GM21360 (cell line): ENCODE measurements at regions not wholly inside any gene's neighbourhood (a gene's known extent, or its start where the extent isn't known, plus 50 kb on each side); places are given as distances from the start of the nearest gene placed in this dataset.
A peak's percentile ranks its signal among the peaks of the same experiment; 100 is the strongest.

Experiments
- ATAC-seq: cut with Tn5 transposase; IDR thresholded peaks from one replicate; pipeline ENCODE4 v1.9.1; 2021; ENCODE audit warnings: mild to moderate bottlenecking, moderate library complexity; ENCODE audit not compliant: unreplicated experiment

GRCh38 chr18:31246460-31246859, 71.5 kb upstream of the DSG1 start:
- no peak for ATAC-seq

GRCh38 chr18:31247574-31248199, 70.3 kb upstream of the DSG1 start:
- no peak for ATAC-seq

- ATAC-seq, result no peak
These were observed 69.0 kb upstream of the DSG1 start for GRCh38 chr18:31248783-31249521.

GRCh38 chr18:31250902-31251301, 67.1 kb upstream of the DSG1 start:
- no peak for ATAC-seq

GRCh38 chr18:31252522-31252921, 65.4 kb upstream of the DSG1 start:
- ATAC-seq, result no peak

- no peak for ATAC-seq
These were observed 62.0 kb upstream of the DSG1 start for GRCh38 chr18:31255953-31256352.

- no peak for ATAC-seq
These were observed 59.2 kb upstream of the DSG1 start for GRCh38 chr18:31258789-31259188.

GRCh38 chr18:31261792-31262582, 56.0 kb upstream of the DSG1 start:
- ATAC-seq, result no peak

- ATAC-seq, result peak; percentile 82
These were observed 50.0 kb upstream of the DSG1 start for GRCh38 chr18:31267823-31268481.
